ENCODE measurements at regions not wholly inside any gene's neighbourhood (a gene's known extent, or its start where the extent isn't known, plus 50 kb on each side); places are given as distances from the start of the nearest gene placed in this dataset.

GRCh38 chr9:88750832-88751360, 215.9 kb downstream of the NXNL2 start:
- Mint-ChIP-seq H3K27ac (no peak overlapping the region), H3K27me3 (no peaks in the 10 kb centered on the region), H3K36me3 (ENCODE audit: low read depth) (no peaks in the 10 kb centered on the region), H3K9me3 (no peaks in the 10 kb centered on the region), H3K4me3 (no peak overlapping the region), H3K4me1 (no peaks in the 10 kb centered on the region)
- no peak for DNase-seq
- POLR2A ChIA-PET, result no interaction called here
- CTCF ChIA-PET, result no interaction called here

GRCh38 chr9:88751781-88752180, 216.8 kb downstream of the NXNL2 start:
- Mint-ChIP-seq H3K4me1 (no peaks in the 10 kb centered on the region), H3K36me3 (ENCODE audit: low read depth) (no peaks in the 10 kb centered on the region), H3K9me3 (no peaks in the 10 kb centered on the region), H3K27ac (no peak overlapping the region), H3K4me3 (no peak overlapping the region), H3K27me3 (no peaks in the 10 kb centered on the region)
- ChIA-PET CTCF (no interaction called here), POLR2A (no interaction called here)
- DNase-seq, result no peak

- DNase-seq, result no peak
- ChIA-PET CTCF (interaction anchor here (1.1 kb wide), 1 partner anchor 11 kb away, joined by 3 read pairs; no protein-coding TSS in a partner anchor), POLR2A (no interaction called here)
- H3K4me1 Mint-ChIP-seq, result no peaks in the 10 kb centered on the region
- peaks cover 3% of the 10 kb centered on the region for H3K27me3 Mint-ChIP-seq
- H3K4me3 Mint-ChIP-seq, result no peak overlapping the region
- H3K27ac Mint-ChIP-seq, result no peak overlapping the region
- no peaks in the 10 kb centered on the region for H3K9me3 Mint-ChIP-seq
- no peaks in the 10 kb centered on the region for H3K36me3 Mint-ChIP-seq (ENCODE audit: low read depth)
Measured at GRCh38 chr9:88753691-88754367, 218.9 kb downstream of the NXNL2 start.

GRCh38 chr9:88754452-88754851, 219.5 kb downstream of the NXNL2 start:
- Mint-ChIP-seq H3K4me3 (no peak overlapping the region), H3K36me3 (ENCODE audit: low read depth) (no peaks in the 10 kb centered on the region), H3K4me1 (no peaks in the 10 kb centered on the region), H3K9me3 (no peaks in the 10 kb centered on the region), H3K27me3 (peaks cover 4% of the 10 kb centered on the region), H3K27ac (no peak overlapping the region)
- ChIA-PET CTCF (interaction anchor here (1.1 kb wide), 1 partner anchor 12 kb away, joined by 3 read pairs; no protein-coding TSS in a partner anchor), POLR2A (no interaction called here)
- DNase-seq, result no peak

- H3K27me3 Mint-ChIP-seq, result peaks cover 4% of the 10 kb centered on the region
- H3K27ac Mint-ChIP-seq, result no peak overlapping the region
- DNase-seq, result no peak
- ChIA-PET CTCF (interaction anchor here (0.7 to 1.2 kb wide), 2 partner anchors 10 to 524 kb away, joined by 3 to 4 read pairs; no protein-coding TSS in a partner anchor), POLR2A (no interaction called here)
- no peaks in the 10 kb centered on the region for H3K4me1 Mint-ChIP-seq
- H3K4me3 Mint-ChIP-seq, result no peak overlapping the region
- H3K9me3 Mint-ChIP-seq, result no peaks in the 10 kb centered on the region
- no peaks in the 10 kb centered on the region for H3K36me3 Mint-ChIP-seq (ENCODE audit: low read depth)
Measured at GRCh38 chr9:88754886-88755285, 219.9 kb downstream of the NXNL2 start.

- POLR2A ChIA-PET, result no interaction called here
- Mint-ChIP-seq H3K36me3 (ENCODE audit: low read depth) (no peaks in the 10 kb centered on the region), H3K27me3 (peaks cover 14% of the 10 kb centered on the region), H3K4me1 (no peaks in the 10 kb centered on the region), H3K4me3 (no peak overlapping the region), H3K9me3 (no peaks in the 10 kb centered on the region), H3K27ac (no peak overlapping the region)
- CTCF ChIA-PET, result no interaction called here
- no peak for DNase-seq
Measured at GRCh38 chr9:88757406-88758010, 222.5 kb downstream of the NXNL2 start.

- DNase-seq, result no peak
- no peak overlapping the region for H3K27ac Mint-ChIP-seq
- CTCF ChIA-PET, result no interaction called here
- H3K36me3 Mint-ChIP-seq (ENCODE audit: low read depth), result no peaks in the 10 kb centered on the region
- no peak overlapping the region for H3K4me3 Mint-ChIP-seq
- no peaks in the 10 kb centered on the region for H3K4me1 Mint-ChIP-seq
- peaks cover 20% of the 10 kb centered on the region for H3K27me3 Mint-ChIP-seq
- POLR2A ChIA-PET, result no interaction called here
- no peaks in the 10 kb centered on the region for H3K9me3 Mint-ChIP-seq
Measured at GRCh38 chr9:88759364-88759763, 224.4 kb downstream of the NXNL2 start.

- CTCF ChIA-PET, result no interaction called here
- Mint-ChIP-seq H3K4me1 (no peaks in the 10 kb centered on the region), H3K27me3 (peaks cover 11% of the 10 kb centered on the region), H3K4me3 (no peak overlapping the region), H3K36me3 (ENCODE audit: low read depth) (no peaks in the 10 kb centered on the region), H3K9me3 (no peaks in the 10 kb centered on the region), H3K27ac (no peak overlapping the region)
- POLR2A ChIA-PET, result no interaction called here
- DNase-seq, result no peak
Measured at GRCh38 chr9:88766778-88767503, 224.3 kb upstream of the S1PR3 start.

GRCh38 chr9:88767504-88767790, 223.8 kb upstream of the S1PR3 start:
- no peak for DNase-seq
- POLR2A ChIA-PET, result no interaction called here

GRCh38 chr9:88772575-88772974, 218.7 kb upstream of the S1PR3 start:
- no peaks in the 10 kb centered on the region for H3K9me3 Mint-ChIP-seq
- no peaks in the 10 kb centered on the region for H3K36me3 Mint-ChIP-seq (ENCODE audit: low read depth)
- no peak overlapping the region for H3K4me3 Mint-ChIP-seq
- H3K27ac Mint-ChIP-seq, result no peak overlapping the region
- CTCF ChIA-PET, result no interaction called here
- DNase-seq, result no peak
- peaks cover 5% of the 10 kb centered on the region for H3K27me3 Mint-ChIP-seq
- POLR2A ChIA-PET, result no interaction called here
- H3K4me1 Mint-ChIP-seq, result no peaks in the 10 kb centered on the region

More at GRCh38 chr9:88767504-88767790, 223.8 kb upstream of the S1PR3 start:
- CTCF ChIA-PET, result no interaction called here
- Mint-ChIP-seq H3K27me3 (peaks cover 9% of the 10 kb centered on the region), H3K9me3 (no peaks in the 10 kb centered on the region), H3K4me1 (no peaks in the 10 kb centered on the region), H3K36me3 (ENCODE audit: low read depth) (no peaks in the 10 kb centered on the region), H3K4me3 (no peak overlapping the region), H3K27ac (no peak overlapping the region)

GRCh38 chr9:88773126-88773525, 218.1 kb upstream of the S1PR3 start:
- Mint-ChIP-seq H3K4me1 (no peaks in the 10 kb centered on the region), H3K27ac (no peak overlapping the region), H3K9me3 (no peaks in the 10 kb centered on the region), H3K4me3 (no peak overlapping the region), H3K27me3 (peaks cover 4% of the 10 kb centered on the region), H3K36me3 (ENCODE audit: low read depth) (no peaks in the 10 kb centered on the region)
- POLR2A ChIA-PET, result no interaction called here
- no peak for DNase-seq
- CTCF ChIA-PET, result no interaction called here

GRCh38 chr9:88773627-88774244, 217.5 kb upstream of the S1PR3 start:
- ChIA-PET POLR2A (no interaction called here), CTCF (no interaction called here)
- H3K36me3 Mint-ChIP-seq (ENCODE audit: low read depth), result no peaks in the 10 kb centered on the region
- H3K27ac Mint-ChIP-seq, result no peak overlapping the region
- H3K4me1 Mint-ChIP-seq, result no peaks in the 10 kb centered on the region
- no peak overlapping the region for H3K4me3 Mint-ChIP-seq
- H3K9me3 Mint-ChIP-seq, result no peaks in the 10 kb centered on the region
- H3K27me3 Mint-ChIP-seq, result peaks cover 4% of the 10 kb centered on the region
- no peak for DNase-seq

GRCh38 chr9:88775037-88775471, 216.2 kb upstream of the S1PR3 start:
- Mint-ChIP-seq H3K9me3 (no peaks in the 10 kb centered on the region), H3K4me1 (no peaks in the 10 kb centered on the region), H3K4me3 (no peak overlapping the region), H3K27ac (no peak overlapping the region), H3K36me3 (ENCODE audit: low read depth) (no peaks in the 10 kb centered on the region), H3K27me3 (peaks cover 4% of the 10 kb centered on the region)
- ChIA-PET CTCF (no interaction called here), POLR2A (no interaction called here)
- no peak for DNase-seq

Data from activated CD4-positive, alpha-beta memory T cell treated with anti-CD3 and anti-CD28 coated beads, Interleukin-2, amount 10 ng/mL, durations not matched to agents 7 days and 5 days (primary cell).